ENCODE measurements at regions not wholly inside any gene's neighbourhood (a gene's known extent, or its start where the extent isn't known, plus 50 kb on each side); places are given as distances from the start of the nearest gene placed in this dataset.

- TF ChIP-seq CTCF (IDR thresholded peaks at IDR 0.05) (no peak), POLR2A (IDR thresholded peaks at IDR 0.05) (no peak), EP300 (IDR thresholded peaks at IDR 0.05) (no peak)
Measured at GRCh38 chr13:100735494-100735893, 60.9 kb upstream of the TMTC4 start.
